IPS-NIHi7 (cell line): ENCODE measurements at regions not wholly inside any gene's neighbourhood (a gene's known extent, or its start where the extent isn't known, plus 50 kb on each side); places are given as distances from the start of the nearest gene placed in this dataset.
"Not testable (repeated sequence)": the region's sequence is repeated elsewhere in the genome, so short reads cannot be mapped to it uniquely, and the experiment has no call there.

Source experiments
- DNase-seq: peaks from one replicate; pipeline ENCODE4 v3.0.0; 2012; ENCODE audit warnings: mixed read lengths; ENCODE audit errors: extremely low spot score

GRCh38 chr16:86256995-86257394 is 253.3 kb upstream of the FOXF1 start:
- no peak for DNase-seq

- no peak for DNase-seq
These were observed 252.8 kb upstream of the FOXF1 start for GRCh38 chr16:86257546-86257945.

- no peak for DNase-seq
These were observed 251.6 kb upstream of the FOXF1 start for GRCh38 chr16:86258713-86259112.

- DNase-seq: no peak
These were observed 250.8 kb upstream of the FOXF1 start for GRCh38 chr16:86259499-86259898.

- DNase-seq: no peak
These were observed 248.9 kb upstream of the FOXF1 start for GRCh38 chr16:86261379-86261778.

- not testable (repeated sequence) for DNase-seq
These were observed 242.7 kb upstream of the FOXF1 start for GRCh38 chr16:86267657-86268056.

- DNase-seq: no peak
These were observed 239.6 kb upstream of the FOXF1 start for GRCh38 chr16:86270696-86271095.

- no peak for DNase-seq
These were observed 237.6 kb upstream of the FOXF1 start for GRCh38 chr16:86272744-86273143.

GRCh38 chr16:86277221-86277620 is 233.1 kb upstream of the FOXF1 start:
- peak; percentile 38 for DNase-seq

- DNase-seq: not testable (repeated sequence)
These were observed 232.5 kb upstream of the FOXF1 start for GRCh38 chr16:86277859-86278258.

GRCh38 chr16:86281421-86281820 is 228.9 kb upstream of the FOXF1 start:
- DNase-seq: no peak

GRCh38 chr16:86283944-86284343 is 226.4 kb upstream of the FOXF1 start:
- DNase-seq: no peak

- no peak for DNase-seq
These were observed 224.9 kb upstream of the FOXF1 start for GRCh38 chr16:86285421-86285820.

GRCh38 chr16:86285938-86286921 is 224.1 kb upstream of the FOXF1 start:
- DNase-seq: no peak

GRCh38 chr16:86286991-86287663 is 223.2 kb upstream of the FOXF1 start:
- peak; percentile 72 for DNase-seq

- DNase-seq: no peak
These were observed 222.6 kb upstream of the FOXF1 start for GRCh38 chr16:86287664-86288201.

- no peak for DNase-seq
These were observed 221.5 kb upstream of the FOXF1 start for GRCh38 chr16:86288716-86289294.

- no peak for DNase-seq
These were observed 221.0 kb upstream of the FOXF1 start for GRCh38 chr16:86289304-86289703.

- no peak for DNase-seq
These were observed 220.4 kb upstream of the FOXF1 start for GRCh38 chr16:86289907-86290306.

- no peak for DNase-seq
These were observed 218.8 kb upstream of the FOXF1 start for GRCh38 chr16:86291491-86291890.

- no peak for DNase-seq
These were observed 218.1 kb upstream of the FOXF1 start for GRCh38 chr16:86292171-86292775.

- no peak for DNase-seq
These were observed 217.4 kb upstream of the FOXF1 start for GRCh38 chr16:86292942-86293341.
